WTC11 (cell line): ENCODE measurements at regions not wholly inside any gene's neighbourhood (a gene's known extent, or its start where the extent isn't known, plus 50 kb on each side); places are given as distances from the start of the nearest gene placed in this dataset.

ENCODE experiments used
- ATAC-seq: fragments of 200-7000 bp; cut with Tn5 transposase; 2 replicates; pipeline ENCODE4 v1.10.0; 2021; ENCODE audit warnings: mild to moderate bottlenecking, moderate library complexity
- CTCF ChIA-PET: fragments of 300-600 bp; sonication (Branson Sonifier 250); formaldehyde crosslinking; loops from one replicate; lab custom pipeline; 2021; ENCODE audit warnings: antibody characterized with exemption; lab: Charles Lee
- POLR2A ChIA-PET: fragments of 350-600 bp; sonication (Branson Sonifier 250); formaldehyde crosslinking; loops from one replicate; lab custom pipeline; 2021; ENCODE audit warnings: antibody characterized with exemption; lab: Charles Lee
- DNase-seq: peaks from one replicate; pipeline ENCODE4 v3.0.0; 2021; ENCODE audit warnings: low spot score
- H3K27ac Mint-ChIP-seq: 2 replicates; pipeline ENCODE4 v1.8.0; 2021; ENCODE audit warnings: mixed read lengths
- H3K27me3 Mint-ChIP-seq: 2 replicates; pipeline ENCODE4 v1.8.0; 2021; ENCODE audit warnings: low read depth, mild to moderate bottlenecking, moderate library complexity, mixed read lengths
- H3K36me3 Mint-ChIP-seq: 2 replicates; pipeline ENCODE4 v1.8.0; 2021; ENCODE audit warnings: mixed read lengths
- H3K4me1 Mint-ChIP-seq: 2 replicates; pipeline ENCODE4 v1.8.0; 2022; ENCODE audit warnings: mixed read lengths
- H3K4me3 Mint-ChIP-seq: 2 replicates; pipeline ENCODE4 v1.8.0; 2021; ENCODE audit warnings: mild to moderate bottlenecking, moderate library complexity, mixed read lengths
- H3K9me3 Mint-ChIP-seq: 2 replicates; pipeline ENCODE4 v1.8.0; 2021; ENCODE audit warnings: mixed read lengths
- AFF4 ChIP-seq: sonication (generic); formaldehyde crosslinking; IDR thresholded peaks from 2 replicates; pipeline ENCODE4 v1.8.1; 2023; ENCODE audit warnings: mild to moderate bottlenecking, missing genetic modification reagents, borderline replicate concordance
- AR ChIP-seq: fragments of 250-450 bp; sonication (Bioruptor Pico); IDR thresholded peaks from 2 replicates; pipeline ENCODE4 v1.9.0; 2021; ENCODE audit warnings: mild to moderate bottlenecking
- ATF3 ChIP-seq: sonication (generic); formaldehyde crosslinking; conservative IDR thresholded peaks from 2 replicates; pipeline ENCODE4 v1.8.1; 2022; ENCODE audit warnings: mild to moderate bottlenecking, missing genetic modification reagents
- ATF6 ChIP-seq: sonication (generic); formaldehyde crosslinking; IDR thresholded peaks from 2 replicates; pipeline ENCODE4 v1.8.1; 2023; ENCODE audit warnings: mild to moderate bottlenecking, missing genetic modification reagents
- CREM ChIP-seq: sonication (generic); formaldehyde crosslinking; IDR thresholded peaks from 2 replicates; pipeline ENCODE4 v1.8.1; 2022; ENCODE audit warnings: mild to moderate bottlenecking, missing genetic modification reagents, moderate library complexity
- FOXK1 ChIP-seq: sonication (generic); formaldehyde crosslinking; IDR thresholded peaks from 2 replicates; pipeline ENCODE4 v1.8.0; 2022; ENCODE audit warnings: mild to moderate bottlenecking, moderate library complexity, missing genetic modification reagents
- GABPB1 ChIP-seq: sonication (generic); formaldehyde crosslinking; IDR thresholded peaks from 2 replicates; pipeline ENCODE4 v1.8.1; 2023; ENCODE audit warnings: mild to moderate bottlenecking, missing genetic modification reagents
- GRHL2 ChIP-seq: fragments of 250-450 bp; sonication (Bioruptor Pico); IDR thresholded peaks from 2 replicates; pipeline ENCODE4 v1.8.0; 2022; ENCODE audit warnings: mild to moderate bottlenecking, moderate library complexity; ENCODE audit not compliant: insufficient replicate concordance, severe bottlenecking
- JUN ChIP-seq: sonication (generic); formaldehyde crosslinking; IDR thresholded peaks from 2 replicates; pipeline ENCODE4 v1.8.0; 2023; ENCODE audit warnings: mild to moderate bottlenecking, missing genetic modification reagents
- MYBL2 ChIP-seq: sonication (generic); formaldehyde crosslinking; IDR thresholded peaks from 2 replicates; pipeline ENCODE4 v1.8.1; 2023; ENCODE audit warnings: mild to moderate bottlenecking, moderate library complexity, missing genetic modification reagents
- NFATC4 ChIP-seq: fragments of 250-450 bp; sonication (Bioruptor Pico); IDR thresholded peaks from 2 replicates; pipeline ENCODE4 v1.9.0; 2021; ENCODE audit warnings: mild to moderate bottlenecking
- NR3C1 ChIP-seq: sonication (generic); formaldehyde crosslinking; conservative IDR thresholded peaks from 2 replicates; pipeline ENCODE4 v1.8.1; 2023; ENCODE audit warnings: low read depth, mild to moderate bottlenecking, missing genetic modification reagents
- OVOL2 ChIP-seq: fragments of 250-450 bp; sonication (Bioruptor Pico); IDR thresholded peaks from 2 replicates; pipeline ENCODE4 v1.9.0; 2021; ENCODE audit warnings: mild to moderate bottlenecking, borderline replicate concordance
- PREB ChIP-seq: sonication (generic); formaldehyde crosslinking; IDR thresholded peaks from 2 replicates; pipeline ENCODE4 v1.8.1; 2022; ENCODE audit warnings: mild to moderate bottlenecking, missing genetic modification reagents, moderate library complexity, borderline replicate concordance
- PRRX2 ChIP-seq: fragments of 250-450 bp; sonication (Bioruptor Pico); IDR thresholded peaks from 2 replicates; pipeline ENCODE4 v1.8.0; 2021; ENCODE audit warnings: mild to moderate bottlenecking
- SMAD3 ChIP-seq: sonication (generic); formaldehyde crosslinking; IDR thresholded peaks from 2 replicates; pipeline ENCODE4 v1.8.0; 2022; ENCODE audit warnings: missing genetic modification reagents, mild to moderate bottlenecking, borderline replicate concordance
- SOX15 ChIP-seq: fragments of 250-450 bp; sonication (Bioruptor Pico); IDR thresholded peaks from 2 replicates; pipeline ENCODE4 v1.9.0; 2021; ENCODE audit warnings: mild to moderate bottlenecking
- ZNF416 ChIP-seq: fragments of 250-450 bp; sonication (Bioruptor Pico); IDR thresholded peaks from 2 replicates; pipeline ENCODE4 v1.9.0; 2021; ENCODE audit warnings: mild to moderate bottlenecking, inconsistent platforms
- ZNF671 ChIP-seq: fragments of 250-450 bp; sonication (Bioruptor Pico); IDR thresholded peaks from 2 replicates; pipeline ENCODE4 v1.8.0; 2021; ENCODE audit warnings: mild to moderate bottlenecking

- no peak for TF ChIP-seq GRHL2
- TF ChIP-seq JUN, result no peak
- TF ChIP-seq PREB (CRISPR knock-in tag), result no peak
- TF ChIP-seq NR3C1 (CRISPR knock-in tag), result no peak
- TF ChIP-seq ZNF671, result no peak
- TF ChIP-seq ATF3 (CRISPR knock-in tag), result no peak
Measured at GRCh38 chrX:38474543-38474942, 86.8 kb upstream of the TSPAN7 start (continued).

GRCh38 chrX:38482183-38482582 lies 79.2 kb upstream of the TSPAN7 start:
- no peak overlapping the region for H3K4me3 Mint-ChIP-seq
- H3K4me1 Mint-ChIP-seq, result 0 out of 2 replicates have a peak, but pooled peaks cover 2% of the 10 kb centered on the region
- ChIA-PET POLR2A (no interaction called here), CTCF (no interaction called here)
- TF ChIP-seq AR (CRISPR knock-in tag) (no peak), MYBL2 (CRISPR knock-in tag) (no peak), PRRX2 (no peak), OVOL2 (CRISPR knock-in tag) (no peak), ATF6 (CRISPR knock-in tag) (no peak), FOXK1 (CRISPR knock-in tag) (no peak), GABPB1 (CRISPR knock-in tag) (no peak), CREM (no peak), SMAD3 (no peak), GRHL2 (no peak), ZNF416 (CRISPR knock-in tag) (no peak), AFF4 (CRISPR knock-in tag) (no peak), NFATC4 (CRISPR knock-in tag) (no peak), SOX15 (CRISPR knock-in tag) (no peak)
- H3K27me3 Mint-ChIP-seq, result no peaks in the 10 kb centered on the region
- DNase-seq, result no peak
- no peak for ATAC-seq
- H3K27ac Mint-ChIP-seq, result no peak overlapping the region
- no peaks in the 10 kb centered on the region for H3K36me3 Mint-ChIP-seq
- no peaks in the 10 kb centered on the region for H3K9me3 Mint-ChIP-seq
